Trophoblast cell (in vitro differentiated cells and primary cell): ENCODE measurements at regions not wholly inside any gene's neighbourhood (a gene's known extent, or its start where the extent isn't known, plus 50 kb on each side); places are given as distances from the start of the nearest gene placed in this dataset.
A peak's percentile ranks its signal among the peaks of the same experiment; 100 is the strongest.
"Not testable (repeated sequence)": the region's sequence is repeated elsewhere in the genome, so short reads cannot be mapped to it uniquely, and the experiment has no call there.

ENCODE experiments used
- DNase-seq, 2 donors: peaks; one replicate each; pipeline ENCODE4 v3.0.0-alpha.2; 2016
- H2AFZ ChIP-seq: 2 replicates; pipeline ENCODE4 v1.6.1; 2013; ENCODE audit warnings: low read length, moderate library complexity, mild to moderate bottlenecking; ENCODE audit not compliant: insufficient read depth, poor library complexity
- H2AK5ac ChIP-seq: 2 replicates; pipeline ENCODE4 v1.6.1; 2013; ENCODE audit warnings: mild to moderate bottlenecking, low read length
- H2BK120ac ChIP-seq: 2 replicates; pipeline ENCODE4 v1.6.1; 2013; ENCODE audit warnings: low read length, mild to moderate bottlenecking, moderate library complexity; ENCODE audit not compliant: insufficient read depth, poor library complexity
- H2BK12ac ChIP-seq: 2 replicates; pipeline ENCODE4 v1.6.1; 2013; ENCODE audit warnings: mild to moderate bottlenecking, low read length, moderate library complexity
- H2BK5ac ChIP-seq: 2 replicates; pipeline ENCODE4 v1.6.1; 2013; ENCODE audit warnings: low read length, low read depth, moderate library complexity, mild to moderate bottlenecking; ENCODE audit not compliant: poor library complexity
- H3K14ac ChIP-seq: 2 replicates; pipeline ENCODE4 v1.6.1; 2013; ENCODE audit warnings: mild to moderate bottlenecking, low read length
- H3K18ac ChIP-seq: 2 replicates; pipeline ENCODE4 v1.6.1; 2013; ENCODE audit warnings: mild to moderate bottlenecking, low read length
- H3K23ac ChIP-seq: 2 replicates; pipeline ENCODE4 v1.6.1; 2013; ENCODE audit warnings: low read length
- H3K27ac ChIP-seq: 2 replicates; pipeline ENCODE4 v1.5.1; 2013; ENCODE audit warnings: low read depth, mild to moderate bottlenecking, inconsistent platforms, low read length, moderate library complexity
- H3K27me3 ChIP-seq: 2 replicates; pipeline ENCODE4 v1.6.1; 2013; ENCODE audit warnings: inconsistent platforms, mild to moderate bottlenecking, low read length, moderate library complexity; ENCODE audit not compliant: insufficient read depth
- H3K36me3 ChIP-seq, 2 experiments: 1 replicate in 1 of 2; 2 replicates in 1 of 2; pipeline ENCODE4 v1.6.1; 2013; ENCODE audit warnings: low read length in 2 of 2, mild to moderate bottlenecking in 2 of 2, moderate library complexity in 1 of 2; ENCODE audit not compliant: insufficient read depth in 2 of 2, control insufficient read depth in 1 of 2
- H3K4ac ChIP-seq: 2 replicates; pipeline ENCODE4 v1.6.1; 2013; ENCODE audit warnings: low read depth, mild to moderate bottlenecking, low read length, moderate library complexity
- H3K4me1 ChIP-seq, 2 experiments: 1 replicate in 1 of 2; 2 replicates in 1 of 2; pipeline ENCODE4 v1.6.1; 2013; ENCODE audit warnings: low read length in 2 of 2, mild to moderate bottlenecking in 2 of 2, moderate library complexity in 1 of 2; ENCODE audit not compliant: insufficient read depth in 2 of 2, control insufficient read depth in 1 of 2
- H3K4me2 ChIP-seq: 2 replicates; pipeline ENCODE4 v1.6.1; 2013; ENCODE audit warnings: inconsistent platforms, mild to moderate bottlenecking, low read length, moderate library complexity
- H3K4me3 ChIP-seq: 2 replicates; pipeline ENCODE4 v1.5.1; 2013; ENCODE audit warnings: mild to moderate bottlenecking, low read depth, low read length, inconsistent platforms
- H3K79me1 ChIP-seq: one replicate; pipeline ENCODE4 v1.6.1; 2013; ENCODE audit warnings: low read length
- H3K79me2 ChIP-seq: 2 replicates; pipeline ENCODE4 v1.6.1; 2013; ENCODE audit warnings: low read length, mild to moderate bottlenecking; ENCODE audit not compliant: control insufficient read depth, insufficient read depth, poor library complexity
- H3K9ac ChIP-seq: 2 replicates; pipeline ENCODE4 v1.6.1; 2013; ENCODE audit warnings: mild to moderate bottlenecking, low read length
- H3K9me3 ChIP-seq: 2 replicates; pipeline ENCODE4 v1.6.1; 2013; ENCODE audit warnings: low read depth, mild to moderate bottlenecking, control low read depth, inconsistent platforms, low read length; ENCODE audit not compliant: insufficient read depth
- H4K12ac ChIP-seq: 2 replicates; pipeline ENCODE4 v1.6.1; 2013; ENCODE audit warnings: low read depth, mild to moderate bottlenecking, low read length, moderate library complexity
- H4K8ac ChIP-seq: 2 replicates; pipeline ENCODE4 v1.6.1; 2013; ENCODE audit warnings: low read depth, mild to moderate bottlenecking, low read length, moderate library complexity
- H4K91ac ChIP-seq: one replicate; pipeline ENCODE4 v1.6.1; 2013; ENCODE audit warnings: low read depth, mild to moderate bottlenecking, low read length, moderate library complexity
- WGBS: extraction: QIAGEN DNeasy Blood & Tissue Kit; methylation state at CpG from one replicate; pipeline ENCODE4 v1.1.7; 2013; ENCODE audit warnings: missing lambda C conversion rate; ENCODE audit not compliant: insufficient read length, insufficient coverage; ENCODE audit errors: extremely low coverage; 5-methylcytosine and 5-hydroxymethylcytosine counted together

GRCh38 chr6:69515480-69515879 is 281.3 kb downstream of the LMBRD1 start:
- no CpG with 5 or more reads among the region's 9 CpGs for WGBS
- H3K4ac ChIP-seq, H3K36me3 ChIP-seq, H3K27ac ChIP-seq, H3K79me2 ChIP-seq, H3K27me3 ChIP-seq, H3K18ac ChIP-seq, H2BK5ac ChIP-seq, H3K9ac ChIP-seq, H4K91ac ChIP-seq, H3K9me3 ChIP-seq, H2AFZ ChIP-seq, H4K8ac ChIP-seq, H2AK5ac ChIP-seq, H3K4me3 ChIP-seq, H3K79me1 ChIP-seq, H2BK12ac ChIP-seq, H2BK120ac ChIP-seq, DNase-seq, H3K4me2 ChIP-seq, H4K12ac ChIP-seq, H3K4me1 ChIP-seq, H3K23ac ChIP-seq, H3K14ac ChIP-seq: not testable (repeated sequence)

GRCh38 chr6:69494595-69494994 is 302.2 kb downstream of the LMBRD1 start:
- H3K79me1 ChIP-seq = no peaks in the 10 kb centered on the region
- H3K36me3 ChIP-seq = no peaks in the 10 kb centered on the region
- H2BK120ac ChIP-seq = no peak overlapping the region
- H4K91ac ChIP-seq = no peak overlapping the region
- H3K79me2 ChIP-seq = no peaks in the 10 kb centered on the region
- no peaks in the 10 kb centered on the region for H3K27me3 ChIP-seq
- no peak overlapping the region for H3K4me3 ChIP-seq
- H2AK5ac ChIP-seq = no peak overlapping the region
- H3K14ac ChIP-seq = no peak overlapping the region
- no peak overlapping the region for H3K27ac ChIP-seq
- H3K18ac ChIP-seq = no peak overlapping the region
- no peak overlapping the region for H3K23ac ChIP-seq
- WGBS = no CpG with 5 or more reads among the region's 2 CpGs
- H3K9me3 ChIP-seq = peaks cover 1% of the 10 kb centered on the region
- H4K8ac ChIP-seq = no peak overlapping the region
- no peak overlapping the region for H3K4me2 ChIP-seq
- H4K12ac ChIP-seq = no peak overlapping the region
- DNase-seq = no peak
- H3K4me1 ChIP-seq = no peaks in the 10 kb centered on the region
- no peak overlapping the region for H2BK12ac ChIP-seq
- no peak overlapping the region for H2BK5ac ChIP-seq
- no peak overlapping the region for H2AFZ ChIP-seq
- no peak overlapping the region for H3K4ac ChIP-seq
- no peak overlapping the region for H3K9ac ChIP-seq

- Histone ChIP-seq H3K79me2 (no peaks in the 10 kb centered on the region), H3K4me3 (no peak overlapping the region), H4K8ac (no peak overlapping the region), H2AK5ac (no peak overlapping the region), H4K91ac (no peak overlapping the region), H3K18ac (no peak overlapping the region), H3K36me3 (no peaks in the 10 kb centered on the region), H3K9me3 (peaks cover 1% of the 10 kb centered on the region), H3K27me3 (no peaks in the 10 kb centered on the region), H3K4me2 (no peak overlapping the region), H3K23ac (no peak overlapping the region), H2BK12ac (no peak overlapping the region), H2AFZ (no peak overlapping the region), H3K14ac (no peak overlapping the region), H2BK120ac (no peak overlapping the region), H3K9ac (no peak overlapping the region), H2BK5ac (no peak overlapping the region), H3K27ac (no peak overlapping the region), H3K79me1 (no peaks in the 10 kb centered on the region), H4K12ac (no peak overlapping the region), H3K4me1 (no peaks in the 10 kb centered on the region), H3K4ac (no peak overlapping the region)
- no peak for DNase-seq
These were observed 306.8 kb downstream of the LMBRD1 start for GRCh38 chr6:69489970-69490369.

- Histone ChIP-seq H2AFZ (no peak overlapping the region), H4K91ac (no peak overlapping the region), H3K9ac (no peak overlapping the region), H2AK5ac (no peak overlapping the region), H2BK5ac (no peak overlapping the region), H3K9me3 (no peaks in the 10 kb centered on the region), H3K14ac (no peak overlapping the region), H3K23ac (no peak overlapping the region), H3K36me3 (no peaks in the 10 kb centered on the region), H3K4me1 (no peaks in the 10 kb centered on the region), H3K4ac (no peak overlapping the region), H3K79me1 (no peaks in the 10 kb centered on the region), H3K4me2 (no peak overlapping the region), H2BK120ac (no peak overlapping the region), H3K27me3 (no peaks in the 10 kb centered on the region), H2BK12ac (no peak overlapping the region), H3K18ac (no peak overlapping the region), H3K27ac (no peak overlapping the region), H3K79me2 (no peaks in the 10 kb centered on the region), H4K12ac (no peak overlapping the region), H3K4me3 (no peak overlapping the region), H4K8ac (no peak overlapping the region)
- peak in 1 of 2 donors; percentile 35 for DNase-seq
These were observed 309.1 kb downstream of the LMBRD1 start for GRCh38 chr6:69487688-69488087.
